ENCODE measurements at regions not wholly inside any gene's neighbourhood (a gene's known extent, or its start where the extent isn't known, plus 50 kb on each side); places are given as distances from the start of the nearest gene placed in this dataset.

GRCh38 chr1:112317140-112317539 is 78.9 kb upstream of the CTTNBP2NL start:
- no peak for TF ChIP-seq YY1 (IDR thresholded peaks at IDR 0.05; ENCODE audit: low read depth)
- TF ChIP-seq CREB1 (IDR thresholded peaks at IDR 0.05; ENCODE audit: low read depth) = no peak
- TF ChIP-seq RAD21 (IDR thresholded peaks at IDR 0.05; ENCODE audit: low read depth) = no peak

Data from Ishikawa (cell line).